K562 (cell line): ENCODE measurements at regions not wholly inside any gene's neighbourhood (a gene's known extent, or its start where the extent isn't known, plus 50 kb on each side); places are given as distances from the start of the nearest gene placed in this dataset.

Experiments
- CBX3 ChIP-seq, 2 experiments: IDR thresholded peaks; 1 replicate in 1 of 2; 2 replicates in 1 of 2; pipeline ENCODE4 v1.6.1; 2012; ENCODE audit warnings: inconsistent platforms in 2 of 2, low read length in 2 of 2, borderline replicate concordance in 1 of 2, control low read depth in 1 of 2
- CEBPB ChIP-seq: fragments of 450-650 bp; IDR thresholded peaks from 2 replicates; pipeline ENCODE4 v1.6.1; 2016; ENCODE audit warnings: missing genetic modification characterization, missing compliant biosample characterization
- CHD7 ChIP-seq: fragments of 200-600 bp; sonication (generic); IDR thresholded peaks from one replicate; pipeline ENCODE4 v1.6.1; 2012; ENCODE audit warnings: mild to moderate bottlenecking, low read depth, low read length, inconsistent platforms
- FOXM1 ChIP-seq, 2 experiments: fragments of 450-650 bp in 1 of 2; sonication (generic) in 1 of 2; formaldehyde crosslinking in 1 of 2; IDR thresholded peaks; 2 replicates each; pipeline versions ENCODE4 v1.6.1 to v1.9.0; 2017 to 2022; ENCODE audit warnings: low read depth in 2 of 2, mild to moderate bottlenecking in 2 of 2, missing genetic modification reagents in 1 of 2, moderate library complexity in 1 of 2
- HNRNPL ChIP-seq: fragments of 200-400 bp; formaldehyde crosslinking; IDR thresholded peaks from 2 replicates; pipeline ENCODE4 v1.6.1; 2017; ENCODE audit warnings: low read depth, mild to moderate bottlenecking, low read length
- PRDM10 ChIP-seq: fragments of 450-650 bp; IDR thresholded peaks from 2 replicates; pipeline ENCODE4 v1.6.1; 2018; ENCODE audit not compliant: partially characterized antibody
- RB1 ChIP-seq: fragments of 450-650 bp; IDR thresholded peaks from 2 replicates; pipeline ENCODE4 v1.6.1; 2017; ENCODE audit warnings: low read depth, mild to moderate bottlenecking
- SAFB ChIP-seq: fragments of 200-400 bp; formaldehyde crosslinking; IDR thresholded peaks from 2 replicates; pipeline ENCODE4 v1.6.1; 2017; ENCODE audit warnings: low read depth, low read length, borderline replicate concordance
- STAT5A ChIP-seq: IDR thresholded peaks from 2 replicates; pipeline ENCODE4 v1.6.1; 2012; ENCODE audit warnings: low read length, inconsistent platforms, borderline replicate concordance
- ZNF224 ChIP-seq: sonication (generic); formaldehyde crosslinking; IDR thresholded peaks from 2 replicates; pipeline ENCODE4 v1.8.0; 2022; ENCODE audit warnings: mild to moderate bottlenecking, missing genetic modification reagents
- TF ChIP-seq, protein P1 (sequence below), 2 experiments: IDR thresholded peaks; 2 replicates each; pipeline ENCODE4 v1.6.1; 2012; ENCODE audit warnings: improper control_type of control experiment in 2 of 2, low read depth in 2 of 2, low read length in 2 of 2, borderline replicate concordance in 1 of 2

DNA sequence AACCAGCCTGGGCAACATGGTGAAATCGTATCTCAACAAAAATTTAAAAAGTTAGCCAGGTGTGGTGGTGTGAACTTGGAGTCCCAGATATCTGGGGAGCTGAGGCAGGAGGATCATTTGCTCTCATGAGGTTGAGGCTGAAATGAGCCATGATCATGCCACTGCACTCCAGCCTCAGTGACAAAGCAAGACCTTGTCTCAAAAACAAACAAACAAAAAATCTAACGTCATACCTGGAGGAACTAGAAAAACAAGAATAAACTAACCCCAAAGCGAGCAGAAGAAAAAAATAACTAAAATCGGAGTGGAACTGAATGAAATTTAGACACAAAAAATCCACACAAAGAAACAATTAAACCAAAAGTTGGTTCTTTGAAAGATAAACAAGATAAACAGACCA lies 1885.1 kb downstream of the OLFM4 start (continued):
- TF ChIP-seq CHD7 (no peak), ZNF224 (no peak), SAFB (no peak), HNRNPL (no peak), FOXM1 (IDR thresholded peaks at IDR 0.05; ENCODE audit: low read depth) (no peak), FOXM1 (CRISPR knock-in tag; IDR thresholded peaks at IDR 0.05; ENCODE audit: low read depth) (no peak), PRDM10 (no peak), CBX3 (IDR thresholded peaks at IDR 0.05; ENCODE audit: borderline replicate concordance in 1 of 2, low read length in 2 of 2) (no peak), CEBPB (no peak), STAT5A (no peak), RB1 (no peak)
- TF ChIP-seq, protein P1, sequence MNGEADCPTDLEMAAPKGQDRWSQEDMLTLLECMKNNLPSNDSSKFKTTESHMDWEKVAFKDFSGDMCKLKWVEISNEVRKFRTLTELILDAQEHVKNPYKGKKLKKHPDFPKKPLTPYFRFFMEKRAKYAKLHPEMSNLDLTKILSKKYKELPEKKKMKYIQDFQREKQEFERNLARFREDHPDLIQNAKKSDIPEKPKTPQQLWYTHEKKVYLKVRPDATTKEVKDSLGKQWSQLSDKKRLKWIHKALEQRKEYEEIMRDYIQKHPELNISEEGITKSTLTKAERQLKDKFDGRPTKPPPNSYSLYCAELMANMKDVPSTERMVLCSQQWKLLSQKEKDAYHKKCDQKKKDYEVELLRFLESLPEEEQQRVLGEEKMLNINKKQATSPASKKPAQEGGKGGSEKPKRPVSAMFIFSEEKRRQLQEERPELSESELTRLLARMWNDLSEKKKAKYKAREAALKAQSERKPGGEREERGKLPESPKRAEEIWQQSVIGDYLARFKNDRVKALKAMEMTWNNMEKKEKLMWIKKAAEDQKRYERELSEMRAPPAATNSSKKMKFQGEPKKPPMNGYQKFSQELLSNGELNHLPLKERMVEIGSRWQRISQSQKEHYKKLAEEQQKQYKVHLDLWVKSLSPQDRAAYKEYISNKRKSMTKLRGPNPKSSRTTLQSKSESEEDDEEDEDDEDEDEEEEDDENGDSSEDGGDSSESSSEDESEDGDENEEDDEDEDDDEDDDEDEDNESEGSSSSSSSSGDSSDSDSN (IDR thresholded peaks at IDR 0.05; ENCODE audit: borderline replicate concordance in 1 of 2, low read depth in 2 of 2, low read length in 2 of 2), result no peak
